Neural cell (in vitro differentiated cells): ENCODE measurements at regions not wholly inside any gene's neighbourhood (a gene's known extent, or its start where the extent isn't known, plus 50 kb on each side); places are given as distances from the start of the nearest gene placed in this dataset.

ENCODE experiments used
- H2AFZ ChIP-seq: fragments of 200-600, 300-800 bp; sonication (generic), shearing (Covaris generic); 2 replicates; pipeline ENCODE4 v1.6.0; 2014; ENCODE audit warnings: low read depth, mild to moderate bottlenecking, antibody characterized with exemption, low read length, moderate library complexity
- H3F3A ChIP-seq: fragments of 200-600 bp; shearing (Covaris generic); 2 replicates; pipeline ENCODE4 v1.6.1; 2016; ENCODE audit warnings: mild to moderate bottlenecking, moderate library complexity, mixed read lengths, antibody characterized with exemption, low read length; ENCODE audit not compliant: insufficient read depth, poor library complexity, severe bottlenecking
- H3K27ac ChIP-seq: fragments of 200-600, 300-800 bp; sonication (generic), shearing (Covaris generic); 2 replicates; pipeline ENCODE4 v1.5.1; 2014; ENCODE audit warnings: mild to moderate bottlenecking, low read length, moderate library complexity
- H3K27me3 ChIP-seq: fragments of 300-800, 200-600 bp; sonication (generic), shearing (Covaris generic); 2 replicates; pipeline ENCODE4 v1.6.0; 2014; ENCODE audit warnings: mild to moderate bottlenecking, low read depth, low read length, moderate library complexity; ENCODE audit not compliant: insufficient read depth
- H3K36me3 ChIP-seq: fragments of 300-800, 200-600 bp; sonication (generic), shearing (Covaris generic); 2 replicates; pipeline ENCODE4 v1.5.1; 2014; ENCODE audit warnings: mild to moderate bottlenecking, antibody characterized with exemption, low read length, moderate library complexity; ENCODE audit not compliant: insufficient read depth
- H3K4me2 ChIP-seq: fragments of 300-800, 200-600 bp; sonication (generic), shearing (Covaris generic); 2 replicates; pipeline ENCODE4 v1.6.0; 2014; ENCODE audit warnings: mild to moderate bottlenecking, low read length
- H3K4me3 ChIP-seq: fragments of 300-800, 200-600 bp; sonication (generic), shearing (Covaris generic); 2 replicates; pipeline ENCODE4 v1.5.1; 2014; ENCODE audit warnings: mild to moderate bottlenecking, low read length, moderate library complexity
- H3K79me2 ChIP-seq: fragments of 200-600 bp; shearing (Covaris generic); replicated peaks from 2 replicates; pipeline ENCODE4 v1.6.0; 2014; ENCODE audit warnings: mild to moderate bottlenecking, low read length, moderate library complexity; ENCODE audit not compliant: insufficient read depth
- H3K9ac ChIP-seq: fragments of 300-800, 200-600 bp; sonication (generic), shearing (Covaris generic); 2 replicates; pipeline ENCODE4 v1.6.1; 2016; ENCODE audit warnings: mild to moderate bottlenecking, low read length, mixed read lengths
- H3K9me2 ChIP-seq: fragments of 200-600 bp; shearing (Covaris generic); 2 replicates; pipeline ENCODE4 v1.6.1; 2016; ENCODE audit warnings: mild to moderate bottlenecking, low read length, mixed read lengths; ENCODE audit not compliant: insufficient read depth
- H3K9me3 ChIP-seq: fragments of 200-600, 300-800 bp; sonication (generic), shearing (Covaris generic); 2 replicates; pipeline ENCODE4 v1.6.1; 2016; ENCODE audit warnings: mild to moderate bottlenecking, mixed run types, low read length, moderate library complexity, mixed read lengths
- H4K20me1 ChIP-seq: fragments of 200-600 bp; shearing (Covaris generic); 2 replicates; pipeline ENCODE4 v1.6.1; 2016; ENCODE audit warnings: mild to moderate bottlenecking, mixed run types; ENCODE audit not compliant: insufficient read depth
- CTCF ChIP-seq: fragments of 450-650 bp; IDR thresholded peaks from 2 replicates; pipeline ENCODE4 v1.5.1; 2014; ENCODE audit warnings: antibody characterized with exemption, mild to moderate bottlenecking, moderate library complexity; ENCODE audit not compliant: poor library complexity, severe bottlenecking
- EP300 ChIP-seq: fragments of 450-650 bp; conservative IDR thresholded peaks from 2 replicates; pipeline ENCODE4 v1.6.1; 2014; ENCODE audit warnings: antibody characterized with exemption, mild to moderate bottlenecking, moderate library complexity; ENCODE audit not compliant: poor library complexity, severe bottlenecking
- EZH2 ChIP-seq: fragments of 200-600, 300-800 bp; shearing (Covaris generic), sonication (generic); IDR thresholded peaks from 2 replicates; pipeline ENCODE4 v1.6.1; 2014; ENCODE audit warnings: antibody characterized with exemption, low read length, borderline replicate concordance, mild to moderate bottlenecking; ENCODE audit not compliant: insufficient read depth, poor library complexity, severe bottlenecking
- MXI1 ChIP-seq: fragments of 450-650 bp; conservative IDR thresholded peaks from 2 replicates; pipeline ENCODE4 v1.6.1; 2014; ENCODE audit warnings: antibody characterized with exemption, mild to moderate bottlenecking; ENCODE audit not compliant: poor library complexity, severe bottlenecking
- POLR2AphosphoS5 ChIP-seq: IDR thresholded peaks from 2 replicates; pipeline ENCODE4 v1.6.1; 2012
- RAD21 ChIP-seq: fragments of 450-650 bp; conservative IDR thresholded peaks from 2 replicates; pipeline ENCODE4 v1.6.1; 2014; ENCODE audit warnings: antibody characterized with exemption, mild to moderate bottlenecking, moderate library complexity
- REST ChIP-seq: IDR thresholded peaks from 2 replicates; pipeline ENCODE4 v1.6.1; 2012; ENCODE audit warnings: borderline replicate concordance
- SMC3 ChIP-seq: fragments of 450-650 bp; conservative IDR thresholded peaks from 2 replicates; pipeline ENCODE4 v1.6.1; 2014; ENCODE audit warnings: antibody characterized with exemption, mild to moderate bottlenecking, moderate library complexity; ENCODE audit not compliant: poor library complexity
- TAF1 ChIP-seq: IDR thresholded peaks from 2 replicates; pipeline ENCODE4 v1.6.1; 2012; ENCODE audit warnings: low read depth

GRCh38 chr12:92223481-92223880 lies 77.8 kb upstream of the BTG1 start:
- Histone ChIP-seq H3K4me3 (no peak overlapping the region), H3K36me3 (no peaks in the 10 kb centered on the region), H3K9me3 (no peaks in the 10 kb centered on the region), H3F3A (no peaks in the 10 kb centered on the region), H3K79me2 (no peaks in the 10 kb centered on the region), H2AFZ (no peak overlapping the region), H4K20me1 (no peaks in the 10 kb centered on the region), H3K9me2 (no peaks in the 10 kb centered on the region), H3K27me3 (no peaks in the 10 kb centered on the region), H3K27ac (no peak overlapping the region), H3K9ac (no peak overlapping the region), H3K4me2 (no peak overlapping the region)
- TF ChIP-seq MXI1 (no peak), POLR2AphosphoS5 (no peak), REST (no peak), EZH2 (no peak), TAF1 (no peak), RAD21 (no peak), SMC3 (no peak), CTCF (no peak), EP300 (no peak)

GRCh38 chr12:92221656-92222315 lies 76.1 kb upstream of the BTG1 start:
- H4K20me1 ChIP-seq, result no peaks in the 10 kb centered on the region
- H3K9ac ChIP-seq, result no peak overlapping the region
- H3K9me2 ChIP-seq, result no peaks in the 10 kb centered on the region
- no peaks in the 10 kb centered on the region for H3K9me3 ChIP-seq
- no peak overlapping the region for H3K4me3 ChIP-seq
- no peaks in the 10 kb centered on the region for H3K79me2 ChIP-seq
- no peak overlapping the region for H3K4me2 ChIP-seq
- H3K36me3 ChIP-seq, result no peaks in the 10 kb centered on the region
- no peaks in the 10 kb centered on the region for H3K27me3 ChIP-seq
- no peak overlapping the region for H3K27ac ChIP-seq
- H2AFZ ChIP-seq, result no peak overlapping the region
- no peak for TF ChIP-seq EZH2
- no peak for TF ChIP-seq EP300
- no peak for TF ChIP-seq CTCF
- no peak for TF ChIP-seq REST
- no peak for TF ChIP-seq TAF1
- no peak for TF ChIP-seq POLR2AphosphoS5
- TF ChIP-seq MXI1, result no peak
- no peak for TF ChIP-seq SMC3
- TF ChIP-seq RAD21, result no peak
- H3F3A ChIP-seq, result no peaks in the 10 kb centered on the region
